AG09319 (cell line): ENCODE measurements at regions not wholly inside any gene's neighbourhood (a gene's known extent, or its start where the extent isn't known, plus 50 kb on each side); places are given as distances from the start of the nearest gene placed in this dataset.

ENCODE experiments used
- DNase-seq: peaks from one replicate; pipeline ENCODE4 v3.0.0-alpha.2; 2010; ENCODE audit warnings: low read depth; ENCODE audit errors: extremely low read depth
- CTCF ChIP-seq: IDR thresholded peaks from 2 replicates; pipeline ENCODE4 v1.5.1; 2011; ENCODE audit warnings: low read depth, mild to moderate bottlenecking, inconsistent platforms, low read length, moderate library complexity

- TF ChIP-seq CTCF, result no peak
- no peak for DNase-seq
Observed at GRCh38 chr6:71376830-71377229, 88.2 kb downstream of the OGFRL1 start.

GRCh38 chr6:71383476-71383875 is 94.9 kb downstream of the OGFRL1 start:
- DNase-seq, result no peak

GRCh38 chr6:71383901-71384489 is 95.4 kb downstream of the OGFRL1 start:
- DNase-seq, result peak; percentile 25
- TF ChIP-seq CTCF, result peak; percentile 49

More at GRCh38 chr6:71383476-71383875, 94.9 kb downstream of the OGFRL1 start:
- peak; percentile 2; the same call in 1 of the 2 replicates for TF ChIP-seq CTCF

- no peak for DNase-seq
- no peak for TF ChIP-seq CTCF
Observed at GRCh38 chr6:71385111-71385822, 96.7 kb downstream of the OGFRL1 start.

GRCh38 chr6:71386215-71386614 is 97.6 kb downstream of the OGFRL1 start:
- TF ChIP-seq CTCF, result no peak
- DNase-seq, result no peak

- TF ChIP-seq CTCF, result no peak
- peak; percentile 27 for DNase-seq
Observed at GRCh38 chr6:71387179-71387578, 98.6 kb downstream of the OGFRL1 start.

GRCh38 chr6:71388068-71388744 is 99.6 kb downstream of the OGFRL1 start:
- TF ChIP-seq CTCF, result no peak
- no peak for DNase-seq
